SK-N-SH (cell line): ENCODE measurements at regions not wholly inside any gene's neighbourhood (a gene's known extent, or its start where the extent isn't known, plus 50 kb on each side); places are given as distances from the start of the nearest gene placed in this dataset.

Experiments used
- CTCF ChIA-PET: fragments of 300-600, 350-600 bp; formaldehyde crosslinking; extraction: SDS; loops from one replicate; lab custom pipeline; 2021; lab: Yijun Ruan, JAX
- POLR2A ChIA-PET: fragments of 350-600 bp; sonication (Branson Sonifier 250); formaldehyde crosslinking; extraction: SDS; loops from one replicate; lab custom pipeline; 2020; ENCODE audit warnings: antibody characterized with exemption, inconsistent platforms; lab: Yijun Ruan, JAX
- DNase-seq: peaks from one replicate; pipeline ENCODE4 v3.0.0; 2012
- H2AFZ ChIP-seq: fragments of 200-600 bp; sonication (generic); 2 replicates; pipeline ENCODE4 v1.8.1; 2016; ENCODE audit warnings: antibody characterized with exemption, mild to moderate bottlenecking, low read depth
- H3F3A ChIP-seq: fragments of 200-600 bp; sonication (generic); replicated peaks from 2 replicates; pipeline ENCODE3; 2016; ENCODE audit warnings: antibody characterized with exemption, mild to moderate bottlenecking; ENCODE audit not compliant: insufficient read depth
- H3K27ac ChIP-seq, 2 experiments: fragments of 200-500 bp in 1 of 2; fragments of 200-600 bp in 1 of 2; sonication (Bioruptor generic) in 1 of 2; sonication (generic), shearing (Covaris generic) in 1 of 2; 2 replicates each; pipeline versions ENCODE4 v1.5.1 to v1.6.1; 2014 to 2016; ENCODE audit warnings: low read depth in 2 of 2, inconsistent platforms in 1 of 2, low read length in 1 of 2, mild to moderate bottlenecking in 1 of 2, mixed read lengths in 1 of 2
- H3K27me3 ChIP-seq: fragments of 200-600 bp; sonication (generic), shearing (Covaris generic); 2 replicates; pipeline ENCODE4 v1.6.1; 2016; ENCODE audit warnings: mixed run types; ENCODE audit not compliant: insufficient read depth
- H3K36me3 ChIP-seq, 2 experiments: fragments of 200-500 bp in 1 of 2; fragments of 200-600 bp in 1 of 2; sonication (Bioruptor generic) in 1 of 2; sonication (generic) in 1 of 2; replicated peaks in 1 of 2; 2 replicates each; pipeline versions ENCODE3 to v1.5.1; 2014 to 2016; ENCODE audit warnings: low read length in 1 of 2, mild to moderate bottlenecking in 1 of 2; ENCODE audit not compliant: insufficient read depth in 2 of 2, control insufficient read depth in 1 of 2
- H3K4me1 ChIP-seq, 2 experiments: fragments of 200-500 bp in 1 of 2; fragments of 200-600 bp in 1 of 2; sonication (Bioruptor generic) in 1 of 2; sonication (generic), shearing (Covaris generic) in 1 of 2; 2 replicates each; pipeline versions ENCODE4 v1.5.1 to v1.6.1; 2014 to 2016; ENCODE audit warnings: low read depth in 1 of 2, low read length in 1 of 2, mixed run types in 1 of 2; ENCODE audit not compliant: insufficient read depth in 2 of 2, control insufficient read depth in 1 of 2
- H3K4me2 ChIP-seq: fragments of 200-600 bp; sonication (generic), shearing (Covaris generic); 2 replicates; pipeline ENCODE4 v1.6.1; 2017; ENCODE audit warnings: mixed run types
- H3K4me3 ChIP-seq, 2 experiments: fragments of 200-500 bp in 1 of 2; fragments of 200-600 bp in 1 of 2; sonication (Bioruptor generic) in 1 of 2; sonication (generic), shearing (Covaris generic) in 1 of 2; 2 replicates each; pipeline versions ENCODE4 v1.5.1 to v1.8.1; 2014 to 2016; ENCODE audit warnings: low read depth in 2 of 2, inconsistent platforms in 1 of 2, low read length in 1 of 2, mild to moderate bottlenecking in 1 of 2, mixed read lengths in 1 of 2, moderate library complexity in 1 of 2
- H3K79me2 ChIP-seq: fragments of 200-600 bp; sonication (generic); 2 replicates; pipeline ENCODE4 v1.8.1; 2017; ENCODE audit warnings: mild to moderate bottlenecking; ENCODE audit not compliant: insufficient read depth
- H3K9ac ChIP-seq: fragments of 200-600 bp; sonication (generic); 2 replicates; pipeline ENCODE4 v1.6.1; 2017; ENCODE audit warnings: mixed run types
- H3K9me2 ChIP-seq: fragments of 200-600 bp; sonication (generic); 2 replicates; pipeline ENCODE4 v1.6.1; 2017; ENCODE audit warnings: mixed run types
- H3K9me3 ChIP-seq: fragments of 200-600 bp; sonication (generic); 2 replicates; pipeline ENCODE4 v1.6.1; 2017; ENCODE audit warnings: mixed run types, mild to moderate bottlenecking, moderate library complexity
- H4K20me1 ChIP-seq: fragments of 200-600 bp; sonication (generic); 2 replicates; pipeline ENCODE4 v1.6.1; 2017; ENCODE audit warnings: mild to moderate bottlenecking, mixed run types; ENCODE audit not compliant: insufficient read depth
- CHD2 ChIP-seq: fragments of 150-350 bp; IDR thresholded peaks from 2 replicates; pipeline ENCODE4 v1.6.1; 2018; ENCODE audit warnings: low read length; ENCODE audit not compliant: partially characterized antibody
- CTCF ChIP-seq: fragments of 200-600 bp; sonication (generic); IDR thresholded peaks from 2 replicates; pipeline ENCODE4 v1.6.1; 2017; ENCODE audit warnings: antibody characterized with exemption, mild to moderate bottlenecking, moderate library complexity
- ELF1 ChIP-seq: IDR thresholded peaks from 2 replicates; pipeline ENCODE4 v1.4.0; 2012
- FOSL2 ChIP-seq: IDR thresholded peaks from 2 replicates; pipeline ENCODE4 v1.4.0; 2012; ENCODE audit warnings: low read depth, mild to moderate bottlenecking, moderate library complexity, borderline replicate concordance
- FOXJ3 ChIP-seq: sonication (generic); formaldehyde crosslinking; IDR thresholded peaks from 2 replicates; pipeline ENCODE4 v1.5.1; 2020; ENCODE audit warnings: mild to moderate bottlenecking, missing genetic modification reagents
- FOXM1 ChIP-seq: IDR thresholded peaks from 2 replicates; pipeline ENCODE4 v1.4.0; 2012; ENCODE audit warnings: low read depth, mild to moderate bottlenecking
- GABPA ChIP-seq: IDR thresholded peaks from 2 replicates; pipeline ENCODE4 v1.4.0; 2012; ENCODE audit warnings: low read depth, mild to moderate bottlenecking
- IRF3 ChIP-seq: fragments of 150-350 bp; IDR thresholded peaks from 2 replicates; pipeline ENCODE4 v1.6.1; 2016; ENCODE audit warnings: mild to moderate bottlenecking, low read depth, low read length
- JUND ChIP-seq: IDR thresholded peaks from 2 replicates; pipeline ENCODE4 v1.4.0; 2012
- MAX ChIP-seq: IDR thresholded peaks from 2 replicates; pipeline ENCODE4 v1.4.0; 2012; ENCODE audit warnings: low read depth
- MEF2A ChIP-seq: IDR thresholded peaks from 2 replicates; pipeline ENCODE4 v1.4.0; 2012; ENCODE audit warnings: low read depth, borderline replicate concordance
- MXI1 ChIP-seq: IDR thresholded peaks from 2 replicates; pipeline ENCODE4 v1.6.1; 2012; ENCODE audit warnings: mild to moderate bottlenecking, low read depth, low read length, improper control_type of control experiment
- NRF1 ChIP-seq: IDR thresholded peaks from 2 replicates; pipeline ENCODE4 v1.6.1; 2012; ENCODE audit warnings: low read depth, mild to moderate bottlenecking, low read length
- POLR2AphosphoS5 ChIP-seq: IDR thresholded peaks from 2 replicates; pipeline ENCODE4 v1.6.1; 2012; ENCODE audit warnings: low read depth, low read length
- RAD21 ChIP-seq: IDR thresholded peaks from 2 replicates; pipeline ENCODE4 v1.6.1; 2012; ENCODE audit warnings: mild to moderate bottlenecking, low read length
- RXRA ChIP-seq: IDR thresholded peaks from 2 replicates; pipeline ENCODE4 v1.4.0; 2012; ENCODE audit warnings: low read depth, mild to moderate bottlenecking, borderline replicate concordance
- SIN3A ChIP-seq: IDR thresholded peaks from 2 replicates; pipeline ENCODE4 v1.6.1; 2012; ENCODE audit warnings: low read depth, mild to moderate bottlenecking, low read length, moderate library complexity, borderline replicate concordance
- SMC3 ChIP-seq: IDR thresholded peaks from 2 replicates; pipeline ENCODE4 v1.6.1; 2012; ENCODE audit warnings: low read depth, low read length, improper control_type of control experiment
- TCF12 ChIP-seq: IDR thresholded peaks from 2 replicates; pipeline ENCODE4 v1.4.0; 2012
- USF1 ChIP-seq: IDR thresholded peaks from 2 replicates; pipeline ENCODE4 v1.4.0; 2012; ENCODE audit warnings: low read depth, borderline replicate concordance
- YY1 ChIP-seq: IDR thresholded peaks from 2 replicates; pipeline ENCODE4 v1.4.0; 2012; ENCODE audit warnings: low read depth, mild to moderate bottlenecking
- ZBTB33 ChIP-seq: IDR thresholded peaks from 2 replicates; pipeline ENCODE4 v1.4.0; 2012; ENCODE audit warnings: low read depth, borderline replicate concordance
- WGBS: methylation state at CpG from one replicate; pipeline ENCODE4 v1.1.6; 2017; ENCODE audit warnings: low lambda C conversion rate; 5-methylcytosine and 5-hydroxymethylcytosine counted together

- no peak for TF ChIP-seq CHD2
Observed at GRCh38 chr2:47257946-47258348, 81.6 kb upstream of the CALM2 start (continued).

GRCh38 chr2:47256416-47257087 lies 80.2 kb upstream of the CALM2 start:
- Histone ChIP-seq H2AFZ (no peak overlapping the region), H3K9ac (no peak overlapping the region), H3K4me1 (no peaks in the 10 kb centered on the region; a peak in 1 of 4 replicates), H3K27me3 (no peaks in the 10 kb centered on the region), H3K9me2 (no peaks in the 10 kb centered on the region), H3K9me3 (no peaks in the 10 kb centered on the region)
- TF ChIP-seq MEF2A (no peak), RXRA (no peak), TCF12 (no peak), RAD21 (no peak), GABPA (no peak), IRF3 (no peak)
- TF ChIP-seq, all 33 proteins: peak for 0
- H3F3A ChIP-seq = no peaks in the 10 kb centered on the region
- 89% methylated on average over 9 of the region's 9 CpGs for WGBS
- H3K27ac ChIP-seq = no peak overlapping the region
- no peak for DNase-seq
- no peaks in the 10 kb centered on the region for H3K79me2 ChIP-seq
- no peak overlapping the region for H3K4me3 ChIP-seq
- H4K20me1 ChIP-seq = no peaks in the 10 kb centered on the region
- POLR2A ChIA-PET = no interaction called here
- H3K36me3 ChIP-seq = no peaks in the 10 kb centered on the region
- H3K4me2 ChIP-seq = no peak overlapping the region
- CTCF ChIA-PET = interaction anchor here (0.8 to 1.3 kb wide), 3 partner anchors 16 to 84 kb away, joined by 3 to 6 read pairs (median 3); no protein-coding TSS in a partner anchor

- Histone ChIP-seq H3K4me2 (no peak overlapping the region), H3K9me3 (no peaks in the 10 kb centered on the region), H3K27me3 (no peaks in the 10 kb centered on the region), H3K36me3 (no peaks in the 10 kb centered on the region), H3K4me1 (peaks cover under 1 to 1% of the 10 kb centered on the region in 2 experiments; a peak in 2 of 4 replicates), H3K9me2 (no peaks in the 10 kb centered on the region), H3K27ac (no peak overlapping the region), H3K4me3 (no peak overlapping the region), H3K79me2 (no peaks in the 10 kb centered on the region), H2AFZ (no peak overlapping the region), H3K9ac (no peak overlapping the region), H4K20me1 (no peaks in the 10 kb centered on the region), H3F3A (no peaks in the 10 kb centered on the region)
- DNase-seq = no peak
- POLR2A ChIA-PET = no interaction called here
- CTCF ChIA-PET = interaction anchor here (1.3 kb wide), 1 partner anchor 84 kb away, joined by 3 read pairs; no protein-coding TSS in a partner anchor
- WGBS = 91% methylated on average over 4 of the region's 4 CpGs
- TF ChIP-seq NRF1 (no peak), YY1 (no peak), SMC3 (no peak), ELF1 (no peak), FOXM1 (no peak), ZBTB33 (no peak), USF1 (no peak), JUND (no peak), POLR2AphosphoS5 (no peak), MAX (no peak), RXRA (no peak), FOSL2 (no peak), FOXJ3 (CRISPR knock-in tag) (no peak), SIN3A (no peak), MXI1 (no peak), CTCF (no peak)
Observed at GRCh38 chr2:47255794-47256193, 79.5 kb upstream of the CALM2 start.
